GM04504 (cell line): ENCODE measurements at regions not wholly inside any gene's neighbourhood (a gene's known extent, or its start where the extent isn't known, plus 50 kb on each side); places are given as distances from the start of the nearest gene placed in this dataset.
A peak's percentile ranks its signal among the peaks of the same experiment; 100 is the strongest.
"Not testable (repeated sequence)": the region's sequence is repeated elsewhere in the genome, so short reads cannot be mapped to it uniquely, and the experiment has no call there.

ENCODE experiments used
- DNase-seq: peaks from one replicate; pipeline ENCODE4 v3.0.0-alpha.2; 2012; ENCODE audit warnings: low read depth

- no peak for DNase-seq
Observed at GRCh38 chr5:115469904-115470516, 74.6 kb downstream of the FEM1C start.

- DNase-seq, result no peak
Observed at GRCh38 chr5:115467628-115468027, 76.9 kb downstream of the FEM1C start.

GRCh38 chr5:115465431-115465830, 79.1 kb downstream of the FEM1C start:
- no peak for DNase-seq

- no peak for DNase-seq
Observed at GRCh38 chr5:115463983-115464382, 80.6 kb downstream of the FEM1C start.

GRCh38 chr5:115461506-115462290, 82.9 kb downstream of the FEM1C start:
- peak; percentile 60 for DNase-seq

GRCh38 chr5:115461093-115461492, 83.5 kb downstream of the FEM1C start:
- DNase-seq, result no peak

- peak; percentile 70 for DNase-seq
Observed at GRCh38 chr5:115460472-115460871, 84.1 kb downstream of the FEM1C start.

GRCh38 chr5:115459855-115460341, 84.7 kb downstream of the FEM1C start:
- DNase-seq, result peak; percentile 65

- DNase-seq, result no peak
Observed at GRCh38 chr5:115458416-115458815, 86.2 kb downstream of the FEM1C start.

GRCh38 chr5:115458003-115458409, 86.6 kb downstream of the FEM1C start:
- no peak for DNase-seq

- no peak for DNase-seq
Observed at GRCh38 chr5:115457571-115457970, 87.0 kb downstream of the FEM1C start.

- no peak for DNase-seq
Observed at GRCh38 chr5:115456539-115457040, 88.0 kb downstream of the FEM1C start.

GRCh38 chr5:115456056-115456455, 88.5 kb downstream of the FEM1C start:
- no peak for DNase-seq

- no peak for DNase-seq
Observed at GRCh38 chr5:115455301-115455707, 89.3 kb downstream of the FEM1C start.

GRCh38 chr5:115453391-115454095, 91.0 kb downstream of the FEM1C start:
- no peak for DNase-seq

- no peak for DNase-seq
Observed at GRCh38 chr5:115452536-115453235, 91.9 kb downstream of the FEM1C start.

GRCh38 chr5:115452083-115452482, 92.5 kb downstream of the FEM1C start:
- no peak for DNase-seq

- DNase-seq, result peak; percentile 82
Observed at GRCh38 chr5:115450741-115451140, 93.8 kb downstream of the FEM1C start.

- not testable (repeated sequence) for DNase-seq
Observed at GRCh38 chr5:115448630-115449029, 95.9 kb downstream of the FEM1C start.

GRCh38 chr5:115440782-115441451, 103.7 kb downstream of the FEM1C start:
- no peak for DNase-seq

- no peak for DNase-seq
Observed at GRCh38 chr5:115439639-115440038, 104.9 kb downstream of the FEM1C start.
